ENCODE measurements at regions not wholly inside any gene's neighbourhood (a gene's known extent, or its start where the extent isn't known, plus 50 kb on each side); places are given as distances from the start of the nearest gene placed in this dataset.

- H3K27ac ChIP-seq (ENCODE audit: extremely low read depth, low read depth, low read length) = no peak overlapping the region
- no peaks in the 10 kb centered on the region for H3K79me2 ChIP-seq (ENCODE audit: control insufficient read depth, insufficient read depth, low read length)
- H3K9me3 ChIP-seq (replicated peaks; ENCODE audit: control insufficient read depth, insufficient read depth, low read depth, low read length) = no peaks in the 10 kb centered on the region
- TF ChIP-seq RAD21 (CRISPR knock-in tag; conservative IDR thresholded peaks at IDR 0.05 in 1 of 2, IDR thresholded peaks at IDR 0.05 in 1 of 2) (peak; percentile 18 to 58; a peak in 3 of 4 replicates), KLF16 (IDR thresholded peaks at IDR 0.05) (0 out of 2 replicates have a peak, but pooled peaks have one; percentile 35), SUPT5H (IDR thresholded peaks at IDR 0.05) (no peak), CTCF (IDR thresholded peaks at IDR 0.05 in 2 of 3, conservative IDR thresholded peaks at IDR 0.05 in 1 of 3; ENCODE audit: insufficient read depth in 2 of 3, low read depth in 1 of 3, low read length in 3 of 3) (peak; percentile 66 to 75 (median 73))
- peak; percentile 52 to 59 (median 56) for DNase-seq (ENCODE audit: extremely low read depth in 1 of 4, low spot score in 3 of 4)
- H3K4me3 ChIP-seq = no peak overlapping the region
- no peak overlapping the region for H2AFZ ChIP-seq (ENCODE audit: low read depth, low read length)
- ATAC-seq = peak; percentile 84
- no peaks in the 10 kb centered on the region for H3K36me3 ChIP-seq (ENCODE audit: control insufficient read depth, insufficient read depth, low read length)
- peak; percentile 74 for FAIRE-seq
- H4K20me1 ChIP-seq (replicated peaks; ENCODE audit: control insufficient read depth, insufficient read depth, low read length) = no peaks in the 10 kb centered on the region
- H3K9me1 ChIP-seq (ENCODE audit: control insufficient read depth, insufficient read depth, low read length) = no peaks in the 10 kb centered on the region
- intact Hi-C loops (cut with micrococcal nuclease) (no loop called here), in situ Hi-C loops (cut with MboI) (no loop called here)
- no TSS peak for BruUV-seq (replicated peaks)
- ChIA-PET CTCF (ENCODE audit: low intra/inter-chr PET ratio) (no interaction called here), POLR2A (no interaction called here)
- no peak overlapping the region for H3K4me2 ChIP-seq (ENCODE audit: insufficient read depth, low read length)
- peaks cover 20 to 43% of the 10 kb centered on the region in 2 experiments; a peak in 3 of 5 replicates for H3K27me3 ChIP-seq (ENCODE audit: control insufficient read depth in 2 of 2, insufficient read depth in 2 of 2, low read length in 2 of 2)
- WGBS (ENCODE audit: insufficient coverage, low coverage, missing lambda C conversion rate) = 0% methylated on average over 4 of the region's 4 CpGs
- no peak overlapping the region for H3K9ac ChIP-seq (ENCODE audit: insufficient read depth in 1 of 2, low read depth in 2 of 2, low read length in 2 of 2)
- no peaks in the 10 kb centered on the region for H3K4me1 ChIP-seq (replicated peaks in 1 of 2; ENCODE audit: control insufficient read depth in 2 of 2, insufficient read depth in 2 of 2, low read length in 2 of 2)
These were observed 103.6 kb downstream of the LYZL1 start for GRCh38 chr10:29392376-29393021.
